ENCODE measurements at regions not wholly inside any gene's neighbourhood (a gene's known extent, or its start where the extent isn't known, plus 50 kb on each side); places are given as distances from the start of the nearest gene placed in this dataset.

DNA sequence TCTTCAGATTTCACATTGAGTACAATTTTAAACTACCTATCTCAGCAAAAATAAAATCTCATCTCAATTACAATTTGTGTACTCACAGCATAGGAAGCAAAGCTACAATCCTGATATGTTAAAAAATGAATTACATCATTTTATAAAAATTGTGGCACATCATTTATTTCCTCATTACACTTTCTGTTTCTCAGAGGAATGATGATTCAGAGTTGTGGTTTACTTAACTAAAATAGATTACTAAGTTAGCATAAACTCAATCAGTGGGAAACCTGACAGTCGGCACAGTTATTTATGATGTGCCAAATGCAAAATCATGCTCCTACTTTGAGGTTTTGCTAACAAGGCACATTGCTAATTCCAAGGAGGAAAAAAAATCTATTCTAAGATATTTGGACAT lies 325.0 kb downstream of the FBXO8 start:
- no peak overlapping the region for H3K4me3 ChIP-seq
- TF ChIP-seq, protein P1, sequence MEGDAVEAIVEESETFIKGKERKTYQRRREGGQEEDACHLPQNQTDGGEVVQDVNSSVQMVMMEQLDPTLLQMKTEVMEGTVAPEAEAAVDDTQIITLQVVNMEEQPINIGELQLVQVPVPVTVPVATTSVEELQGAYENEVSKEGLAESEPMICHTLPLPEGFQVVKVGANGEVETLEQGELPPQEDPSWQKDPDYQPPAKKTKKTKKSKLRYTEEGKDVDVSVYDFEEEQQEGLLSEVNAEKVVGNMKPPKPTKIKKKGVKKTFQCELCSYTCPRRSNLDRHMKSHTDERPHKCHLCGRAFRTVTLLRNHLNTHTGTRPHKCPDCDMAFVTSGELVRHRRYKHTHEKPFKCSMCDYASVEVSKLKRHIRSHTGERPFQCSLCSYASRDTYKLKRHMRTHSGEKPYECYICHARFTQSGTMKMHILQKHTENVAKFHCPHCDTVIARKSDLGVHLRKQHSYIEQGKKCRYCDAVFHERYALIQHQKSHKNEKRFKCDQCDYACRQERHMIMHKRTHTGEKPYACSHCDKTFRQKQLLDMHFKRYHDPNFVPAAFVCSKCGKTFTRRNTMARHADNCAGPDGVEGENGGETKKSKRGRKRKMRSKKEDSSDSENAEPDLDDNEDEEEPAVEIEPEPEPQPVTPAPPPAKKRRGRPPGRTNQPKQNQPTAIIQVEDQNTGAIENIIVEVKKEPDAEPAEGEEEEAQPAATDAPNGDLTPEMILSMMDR (IDR thresholded peaks at IDR 0.05) = no peak
- no peaks in the 10 kb centered on the region for H3K36me3 ChIP-seq
- no peaks in the 10 kb centered on the region for H3K4me1 ChIP-seq
- H3K27ac ChIP-seq = no peak overlapping the region
- no peak for DNase-seq
- H3K9me3 ChIP-seq = no peaks in the 10 kb centered on the region
- H3K27me3 ChIP-seq = no peaks in the 10 kb centered on the region
- intact Hi-C loops (cut with DNase I; ENCODE audit: low total_unique reads) = no loop called here

GRCh38 chr4:173943547-173943946 lies 339.9 kb downstream of the FBXO8 start:
- intact Hi-C loops (cut with DNase I; ENCODE audit: low total_unique reads) = no loop called here
- TF ChIP-seq, protein P1 (IDR thresholded peaks at IDR 0.05) = no peak

DNA sequence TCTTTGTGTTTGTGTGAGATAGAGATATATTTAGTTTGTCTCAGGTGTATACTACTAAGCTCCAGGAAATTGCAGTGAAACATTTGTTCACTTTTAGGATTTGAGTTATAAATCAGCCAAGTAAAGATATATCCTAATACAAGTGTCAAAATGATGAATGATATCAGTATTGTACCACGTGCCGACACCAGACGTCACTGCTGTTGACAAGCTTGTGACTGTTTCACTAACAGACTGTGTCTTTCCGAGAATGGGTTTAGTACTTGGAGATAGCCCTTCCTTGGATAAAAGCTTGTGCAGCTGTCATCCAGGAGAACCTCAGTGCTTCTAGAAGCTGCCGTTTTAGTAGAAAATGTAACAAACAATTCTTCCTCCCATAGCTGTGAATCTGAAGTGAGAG lies 343.3 kb downstream of the FBXO8 start:
- Histone ChIP-seq H3K27ac (no peak overlapping the region), H3K9me3 (no peaks in the 10 kb centered on the region), H3K4me3 (no peak overlapping the region), H3K27me3 (no peaks in the 10 kb centered on the region), H3K4me1 (peaks cover 0 to 7% (median 2%) of the 10 kb centered on the region in 4 donors), H3K36me3 (no peaks in the 10 kb centered on the region)
- intact Hi-C loops (cut with DNase I; ENCODE audit: low total_unique reads) = no loop called here
- TF ChIP-seq, protein P1 (IDR thresholded peaks at IDR 0.05) = no peak
- no peak for DNase-seq

More at GRCh38 chr4:173943547-173943946, 339.9 kb downstream of the FBXO8 start:
- H3K27ac ChIP-seq = no peak overlapping the region
- no peak overlapping the region for H3K4me3 ChIP-seq
- H3K9me3 ChIP-seq = no peaks in the 10 kb centered on the region
- H3K27me3 ChIP-seq = no peaks in the 10 kb centered on the region
- no peak for DNase-seq
- no peaks in the 10 kb centered on the region for H3K36me3 ChIP-seq
- H3K4me1 ChIP-seq = no peaks in the 10 kb centered on the region

GRCh38 chr4:173937631-173938270 lies 345.7 kb downstream of the FBXO8 start:
- H3K9me3 ChIP-seq = no peaks in the 10 kb centered on the region
- no peaks in the 10 kb centered on the region for H3K27me3 ChIP-seq
- DNase-seq = no peak
- H3K27ac ChIP-seq = no peak overlapping the region
- no peak overlapping the region for H3K4me3 ChIP-seq
- TF ChIP-seq, protein P1 (IDR thresholded peaks at IDR 0.05) = no peak
- intact Hi-C loops (cut with DNase I; ENCODE audit: low total_unique reads) = no loop called here
- no peaks in the 10 kb centered on the region for H3K36me3 ChIP-seq
- peaks cover 0 to 7% (median 2%) of the 10 kb centered on the region in 4 donors for H3K4me1 ChIP-seq

DNA sequence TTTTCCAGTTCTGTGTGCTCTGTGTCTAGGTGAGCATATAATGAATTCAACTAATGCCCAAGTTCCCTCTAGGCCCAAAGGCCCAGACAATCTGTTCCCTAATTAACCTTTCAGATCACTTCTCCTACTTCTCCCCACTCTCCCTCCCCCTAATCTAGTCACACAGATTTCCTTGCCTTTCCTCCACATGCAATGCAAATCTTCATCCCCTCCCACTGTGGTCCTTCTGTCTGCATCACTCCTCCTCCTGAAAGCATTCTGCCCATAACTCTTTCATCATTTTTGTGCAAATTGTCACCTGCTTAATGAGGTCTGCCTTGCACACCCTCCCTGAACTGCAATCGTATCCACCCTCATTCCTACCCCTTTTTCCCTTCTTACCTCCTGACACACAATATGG lies 346.6 kb downstream of the FBXO8 start:
- Histone ChIP-seq H3K4me1 (peaks cover 0 to 7% (median 2%) of the 10 kb centered on the region in 4 donors), H3K36me3 (no peaks in the 10 kb centered on the region), H3K27me3 (no peaks in the 10 kb centered on the region), H3K27ac (no peak overlapping the region), H3K4me3 (no peak overlapping the region), H3K9me3 (no peaks in the 10 kb centered on the region)
- DNase-seq = no peak
- TF ChIP-seq, protein P1 (IDR thresholded peaks at IDR 0.05) = no peak
- intact Hi-C loops (cut with DNase I; ENCODE audit: low total_unique reads) = no loop called here
